ENCODE measurements at regions not wholly inside any gene's neighbourhood (a gene's known extent, or its start where the extent isn't known, plus 50 kb on each side); places are given as distances from the start of the nearest gene placed in this dataset.

- Histone ChIP-seq H3K9me3 (no peaks in the 10 kb centered on the region), H3K4me3 (no peak overlapping the region), H3K4me1 (no peaks in the 10 kb centered on the region), H3K27me3 (ENCODE audit: insufficient read depth in 3 of 3, low read length in 2 of 3) (no peaks in the 10 kb centered on the region), H3K36me3 (ENCODE audit: insufficient read depth in 1 of 2, low read depth in 1 of 2) (no peaks in the 10 kb centered on the region), H3K27ac (no peak overlapping the region)
- 90 to 93% (median 91%) methylated on average over 19 of the region's 19 CpGs for WGBS, 3 donors
- no peak for ATAC-seq
- DNase-seq: no peak
- intact Hi-C loops (cut with DNase I): no loop called here
- TF ChIP-seq CTCF (IDR thresholded peaks at IDR 0.05): no peak
Observed at GRCh38 chr20:57840504-57841296, 130.9 kb upstream of the PMEPA1 start.

GRCh38 chr20:57840066-57840465 lies 130.3 kb upstream of the PMEPA1 start:
- ATAC-seq (no peak), DNase-seq (no peak)
- no peak overlapping the region for H3K4me3 ChIP-seq
- H3K36me3 ChIP-seq (ENCODE audit: insufficient read depth in 1 of 2, low read depth in 1 of 2): no peaks in the 10 kb centered on the region
- no peaks in the 10 kb centered on the region for H3K9me3 ChIP-seq
- intact Hi-C loops (cut with DNase I): no loop called here
- TF ChIP-seq CTCF (IDR thresholded peaks at IDR 0.05): no peak
- 63 to 84% (median 76%) methylated on average over 10 of the region's 10 CpGs for WGBS, 3 donors
- H3K27ac ChIP-seq: no peak overlapping the region
- H3K4me1 ChIP-seq: no peaks in the 10 kb centered on the region
- no peaks in the 10 kb centered on the region for H3K27me3 ChIP-seq (ENCODE audit: insufficient read depth in 3 of 3, low read length in 2 of 3)

- no peak for DNase-seq
- 34 to 50% (median 48%) methylated on average over 18 of the region's 18 CpGs for WGBS, 3 donors
- no peaks in the 10 kb centered on the region for H3K4me1 ChIP-seq
- TF ChIP-seq CTCF (IDR thresholded peaks at IDR 0.05): no peak
- no peak overlapping the region for H3K27ac ChIP-seq
- no peaks in the 10 kb centered on the region for H3K9me3 ChIP-seq
- no peaks in the 10 kb centered on the region for H3K27me3 ChIP-seq (ENCODE audit: insufficient read depth in 3 of 3, low read length in 2 of 3)
- ATAC-seq: no peak
- intact Hi-C loops (cut with DNase I): no loop called here
- H3K4me3 ChIP-seq: no peak overlapping the region
- H3K36me3 ChIP-seq (ENCODE audit: insufficient read depth in 1 of 2, low read depth in 1 of 2): no peaks in the 10 kb centered on the region
Observed at GRCh38 chr20:57838670-57839151, 128.9 kb upstream of the PMEPA1 start.

- H3K27ac ChIP-seq: no peak overlapping the region
- 91 to 95% (median 91%) methylated on average over 24 of the region's 24 CpGs for WGBS, 3 donors
- no peaks in the 10 kb centered on the region for H3K9me3 ChIP-seq
- no peaks in the 10 kb centered on the region for H3K27me3 ChIP-seq (ENCODE audit: insufficient read depth in 3 of 3, low read length in 2 of 3)
- no peaks in the 10 kb centered on the region for H3K4me1 ChIP-seq
- ATAC-seq: no peak
- no peak for DNase-seq
- no peak for TF ChIP-seq CTCF (IDR thresholded peaks at IDR 0.05)
- H3K4me3 ChIP-seq: no peak overlapping the region
- H3K36me3 ChIP-seq (ENCODE audit: insufficient read depth in 1 of 2, low read depth in 1 of 2): no peaks in the 10 kb centered on the region
- intact Hi-C loops (cut with DNase I): no loop called here
Observed at GRCh38 chr20:57837208-57838035, 127.6 kb upstream of the PMEPA1 start.

Data from psoas muscle (tissue), 7 donors.